Neural progenitor cell (in vitro differentiated cells): ENCODE measurements at regions not wholly inside any gene's neighbourhood (a gene's known extent, or its start where the extent isn't known, plus 50 kb on each side); places are given as distances from the start of the nearest gene placed in this dataset.

Source experiments
- CTCF ChIP-seq: fragments of 200-600 bp; sonication (generic); IDR thresholded peaks from 2 replicates; pipeline ENCODE4 v1.5.1; 2017; ENCODE audit warnings: antibody characterized with exemption, mild to moderate bottlenecking
- EZH2 ChIP-seq: fragments of 200-600 bp; sonication (generic); IDR thresholded peaks from 2 replicates; pipeline ENCODE4 v1.6.1; 2017; ENCODE audit warnings: antibody characterized with exemption, mild to moderate bottlenecking, moderate library complexity
- EZH2phosphoT487 ChIP-seq: fragments of 200-600 bp; sonication (generic); IDR thresholded peaks from 2 replicates; pipeline ENCODE4 v1.6.1; 2017; ENCODE audit warnings: antibody characterized with exemption

GRCh38 chr2:67694445-67694844, 297.3 kb downstream of the ETAA1 start:
- TF ChIP-seq CTCF (no peak), EZH2 (no peak), EZH2phosphoT487 (no peak)
